OCI-LY7 (cell line): ENCODE measurements at regions not wholly inside any gene's neighbourhood (a gene's known extent, or its start where the extent isn't known, plus 50 kb on each side); places are given as distances from the start of the nearest gene placed in this dataset.

Source experiments
- EZH2phosphoT487 ChIP-seq: fragments of 200-600 bp; sonication (generic); IDR thresholded peaks from 2 replicates; pipeline ENCODE4 v1.6.1; 2018; ENCODE audit warnings: low read depth, borderline replicate concordance, mild to moderate bottlenecking, mixed run types, antibody characterized with exemption, low read length, moderate library complexity, mixed read lengths
- TF ChIP-seq, protein P1 (sequence below): fragments of 200-600 bp; sonication (generic); conservative IDR thresholded peaks from 2 replicates; pipeline ENCODE4 v1.5.1; 2014; ENCODE audit warnings: mild to moderate bottlenecking, antibody characterized with exemption, low read length, moderate library complexity, mixed read lengths

DNA sequence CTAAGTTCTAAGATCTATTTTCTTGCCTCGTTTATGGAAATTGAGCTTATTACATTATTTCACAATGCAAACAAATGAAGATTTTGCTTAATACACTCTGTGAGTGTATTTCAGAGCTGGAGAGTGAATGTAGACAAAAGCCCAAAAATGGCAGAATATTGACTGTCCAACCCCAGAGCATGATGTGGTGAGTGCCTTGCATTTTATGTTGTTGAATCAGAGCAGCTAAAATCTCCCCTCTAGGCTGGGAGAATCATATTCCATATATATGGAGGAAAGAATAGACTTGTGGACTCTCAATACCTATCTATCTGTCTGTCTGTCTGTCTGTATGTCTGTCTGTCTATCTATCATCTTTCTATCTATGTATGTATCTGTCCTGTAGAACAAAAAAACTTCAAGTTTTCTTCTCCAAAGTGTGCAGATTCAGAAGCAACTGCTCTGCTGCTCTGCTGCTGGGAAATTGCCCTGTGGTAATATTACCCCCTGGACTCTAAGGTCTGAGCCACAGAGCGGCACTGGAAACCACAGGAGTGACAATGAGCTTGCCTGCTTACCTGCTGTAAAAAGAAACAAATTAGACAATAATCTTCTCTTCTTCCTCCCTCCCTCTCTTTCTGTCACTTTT, 209.4 kb upstream of the PRICKLE1 start:
- TF ChIP-seq, protein P1, sequence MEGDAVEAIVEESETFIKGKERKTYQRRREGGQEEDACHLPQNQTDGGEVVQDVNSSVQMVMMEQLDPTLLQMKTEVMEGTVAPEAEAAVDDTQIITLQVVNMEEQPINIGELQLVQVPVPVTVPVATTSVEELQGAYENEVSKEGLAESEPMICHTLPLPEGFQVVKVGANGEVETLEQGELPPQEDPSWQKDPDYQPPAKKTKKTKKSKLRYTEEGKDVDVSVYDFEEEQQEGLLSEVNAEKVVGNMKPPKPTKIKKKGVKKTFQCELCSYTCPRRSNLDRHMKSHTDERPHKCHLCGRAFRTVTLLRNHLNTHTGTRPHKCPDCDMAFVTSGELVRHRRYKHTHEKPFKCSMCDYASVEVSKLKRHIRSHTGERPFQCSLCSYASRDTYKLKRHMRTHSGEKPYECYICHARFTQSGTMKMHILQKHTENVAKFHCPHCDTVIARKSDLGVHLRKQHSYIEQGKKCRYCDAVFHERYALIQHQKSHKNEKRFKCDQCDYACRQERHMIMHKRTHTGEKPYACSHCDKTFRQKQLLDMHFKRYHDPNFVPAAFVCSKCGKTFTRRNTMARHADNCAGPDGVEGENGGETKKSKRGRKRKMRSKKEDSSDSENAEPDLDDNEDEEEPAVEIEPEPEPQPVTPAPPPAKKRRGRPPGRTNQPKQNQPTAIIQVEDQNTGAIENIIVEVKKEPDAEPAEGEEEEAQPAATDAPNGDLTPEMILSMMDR = no peak
- TF ChIP-seq EZH2phosphoT487 = no peak
